DND-41 (cell line): ENCODE measurements at regions not wholly inside any gene's neighbourhood (a gene's known extent, or its start where the extent isn't known, plus 50 kb on each side); places are given as distances from the start of the nearest gene placed in this dataset.

Experiments used
- CTCF ChIP-seq: IDR thresholded peaks from 2 replicates; pipeline ENCODE4 v1.5.1; 2012; ENCODE audit warnings: borderline replicate concordance, low read length, moderate library complexity, mild to moderate bottlenecking; ENCODE audit not compliant: poor library complexity, severe bottlenecking; ENCODE audit errors: extremely low read depth
- EZH2 ChIP-seq: IDR thresholded peaks from 3 replicates; pipeline ENCODE4 v1.6.1; 2012; ENCODE audit warnings: borderline replicate concordance, low read depth, mild to moderate bottlenecking, moderate library complexity, low read length, inconsistent platforms; ENCODE audit not compliant: severe bottlenecking

GRCh38 chr11:134652586-134653255 lies 240.7 kb upstream of the B3GAT1 start:
- TF ChIP-seq CTCF = no peak
- no peak for TF ChIP-seq EZH2
